ENCODE measurements at regions not wholly inside any gene's neighbourhood (a gene's known extent, or its start where the extent isn't known, plus 50 kb on each side); places are given as distances from the start of the nearest gene placed in this dataset.

DNA sequence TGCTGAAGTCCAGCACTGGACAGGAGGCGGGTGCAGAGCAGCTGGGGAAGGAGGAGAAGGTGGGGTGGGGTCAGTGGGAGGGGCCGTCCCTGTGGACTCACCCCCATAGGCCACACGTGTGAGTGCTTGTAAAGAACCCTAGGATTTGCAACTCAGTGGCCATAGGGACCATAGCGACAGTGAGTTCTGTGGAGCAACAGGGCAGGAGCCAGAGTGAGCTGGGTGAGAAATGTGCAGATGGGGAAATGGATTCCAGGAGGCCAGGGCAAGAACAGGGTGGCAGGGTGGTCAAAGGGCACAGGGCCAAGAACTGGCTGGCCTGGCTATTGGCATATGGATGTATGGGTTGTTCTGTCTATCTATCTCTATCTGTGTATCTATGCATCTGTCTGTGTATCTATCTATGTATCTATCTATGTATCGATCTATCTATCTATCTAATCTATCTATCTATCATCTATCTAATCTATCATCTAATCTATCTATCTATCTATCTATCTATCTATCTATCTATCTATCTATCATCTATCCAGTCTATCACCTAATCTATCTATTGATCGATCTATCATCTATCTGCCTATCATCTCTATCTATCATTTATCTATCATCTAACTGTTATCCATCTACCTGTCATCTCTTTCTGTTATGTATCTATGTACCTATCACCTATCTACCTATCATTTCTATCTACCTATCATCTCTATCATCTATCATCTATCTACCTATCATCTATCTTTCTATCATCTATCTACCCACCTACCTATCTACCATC is 889.0 kb downstream of the TBC1D22A start:
- DNase-seq (ENCODE audit: low read depth in 2 of 2) = no peak

GRCh38 chr22:47647720-47648119 is 885.3 kb downstream of the TBC1D22A start:
- DNase-seq (ENCODE audit: low read depth in 2 of 2) = no peak

- DNase-seq (ENCODE audit: low read depth in 2 of 2) = no peak
These were observed 884.7 kb downstream of the TBC1D22A start for GRCh38 chr22:47647181-47647580.

- no peak for DNase-seq (ENCODE audit: low read depth in 2 of 2)
These were observed 883.5 kb downstream of the TBC1D22A start for GRCh38 chr22:47645923-47646322.

DNA sequence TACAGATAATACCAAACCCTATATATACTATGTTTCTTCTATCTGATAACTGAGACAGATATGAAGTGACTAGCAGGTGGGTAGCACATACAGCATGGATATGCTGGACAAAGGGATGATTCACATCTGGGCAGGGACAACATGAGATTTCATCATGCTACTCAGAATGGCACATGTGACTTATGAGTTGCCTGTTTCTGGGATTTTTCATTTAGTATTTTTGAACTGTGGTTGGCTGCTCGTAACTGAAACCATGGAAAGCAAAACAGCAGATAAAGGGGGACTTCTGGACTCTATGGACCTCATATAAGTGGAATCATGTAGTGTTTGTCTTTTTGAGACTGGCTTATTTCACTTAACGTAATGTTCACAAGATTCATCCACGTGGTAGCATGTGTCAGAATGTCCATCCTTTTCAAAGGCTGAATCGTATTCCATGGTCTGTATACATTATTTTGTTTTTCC is 883.0 kb downstream of the TBC1D22A start:
- no peak for DNase-seq (ENCODE audit: low read depth in 2 of 2)

DNA sequence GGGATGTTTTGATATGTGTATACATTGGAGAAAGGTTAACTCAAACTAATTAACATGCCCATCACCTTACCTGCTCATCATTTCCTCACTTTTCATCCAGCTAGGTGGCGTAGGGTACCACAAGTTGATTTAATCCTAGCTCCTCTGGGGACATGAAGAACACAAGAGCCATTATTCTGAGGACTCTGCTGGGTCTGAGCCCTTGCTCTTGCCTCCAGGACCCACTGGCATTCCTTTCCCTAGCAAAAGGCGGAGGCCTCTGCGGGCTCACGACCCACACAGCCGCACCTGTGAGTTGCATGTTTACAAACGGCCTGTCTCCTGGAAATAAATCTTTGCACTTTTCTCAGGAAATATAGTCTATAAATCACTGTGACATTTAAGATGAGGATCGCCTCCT is 871.9 kb downstream of the TBC1D22A start:
- no peak for DNase-seq (ENCODE audit: low read depth in 2 of 2)

- DNase-seq (ENCODE audit: low read depth in 2 of 2) = no peak
These were observed 870.7 kb downstream of the TBC1D22A start for GRCh38 chr22:47633111-47633510.

GRCh38 chr22:47632701-47633100 is 870.3 kb downstream of the TBC1D22A start:
- no peak for DNase-seq (ENCODE audit: low read depth in 2 of 2)

DNA sequence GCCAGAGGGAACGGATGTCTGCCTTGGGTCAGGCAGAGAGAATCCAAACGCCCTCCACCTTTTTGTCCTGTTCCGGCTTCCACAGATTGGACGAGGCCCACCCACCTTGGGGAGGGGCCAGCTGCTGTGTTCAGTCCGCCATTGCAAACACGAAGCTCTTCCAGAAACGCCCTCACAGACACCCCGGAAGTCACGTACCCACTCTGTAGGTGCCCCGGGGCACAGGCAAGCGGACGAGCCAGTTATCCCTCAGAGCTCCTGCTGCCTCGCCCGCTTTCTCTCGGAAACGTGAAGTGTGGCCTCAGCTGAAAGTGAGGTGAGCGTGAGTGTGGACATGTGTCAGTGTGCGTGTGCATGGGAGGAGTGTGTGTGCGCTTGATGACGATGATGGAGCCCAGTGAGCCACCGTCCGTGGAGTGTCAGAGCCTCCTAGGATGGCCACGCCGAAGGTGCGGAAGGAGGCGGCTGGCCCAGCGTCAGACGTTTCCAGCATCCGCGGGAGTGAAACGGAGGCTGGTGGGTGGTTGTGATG is 869.2 kb downstream of the TBC1D22A start:
- DNase-seq (ENCODE audit: low read depth in 2 of 2) = no peak

- DNase-seq (ENCODE audit: low read depth in 2 of 2) = no peak
These were observed 868.5 kb downstream of the TBC1D22A start for GRCh38 chr22:47630741-47631534.

- no peak for DNase-seq (ENCODE audit: low read depth in 2 of 2)
These were observed 867.6 kb downstream of the TBC1D22A start for GRCh38 chr22:47629791-47630655.

- DNase-seq (ENCODE audit: low read depth in 2 of 2) = no peak
These were observed 866.8 kb downstream of the TBC1D22A start for GRCh38 chr22:47629273-47629711.

DNA sequence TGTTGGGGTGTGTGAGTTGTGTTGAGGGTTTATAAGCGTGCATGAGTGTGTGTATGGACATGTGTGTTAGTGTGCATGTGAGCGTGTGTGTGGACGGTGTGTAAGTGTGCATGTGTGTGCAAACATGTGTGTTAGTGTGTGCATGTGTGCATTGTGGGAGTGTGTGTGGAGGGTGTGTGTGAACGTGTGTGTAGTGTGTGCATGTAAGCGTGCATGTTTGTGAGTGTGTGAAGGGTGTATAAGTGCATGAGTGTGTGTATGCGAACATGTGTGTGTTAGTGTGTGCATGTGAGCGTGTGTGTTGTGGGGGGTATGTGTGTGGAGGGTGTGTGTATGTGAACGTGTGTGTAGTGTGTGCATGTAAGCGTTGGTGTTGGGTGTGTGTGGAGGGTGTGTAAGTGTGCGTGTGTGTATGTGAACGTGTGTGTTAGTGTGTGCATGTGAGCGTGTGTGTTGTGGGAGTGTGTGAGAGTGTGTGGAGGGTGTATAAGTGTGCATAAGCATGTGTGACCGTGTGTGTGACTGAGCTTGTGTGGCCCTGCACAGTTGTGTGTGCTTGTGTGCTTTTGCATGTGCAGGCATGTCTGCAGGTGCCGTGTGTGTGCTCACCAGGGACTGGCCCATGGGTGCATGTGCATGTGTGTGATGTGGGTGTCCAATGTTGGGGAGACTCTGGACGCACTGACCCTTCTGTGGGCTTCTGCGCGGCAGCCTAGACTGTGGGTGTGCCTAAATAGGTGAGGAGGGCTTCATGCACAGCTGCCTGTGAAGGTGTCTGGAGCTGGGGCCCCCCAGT is 866.2 kb downstream of the TBC1D22A start:
- no peak for DNase-seq (ENCODE audit: low read depth in 2 of 2)

- no peak for DNase-seq (ENCODE audit: low read depth in 2 of 2)
These were observed 865.3 kb downstream of the TBC1D22A start for GRCh38 chr22:47627556-47628253.

DNA sequence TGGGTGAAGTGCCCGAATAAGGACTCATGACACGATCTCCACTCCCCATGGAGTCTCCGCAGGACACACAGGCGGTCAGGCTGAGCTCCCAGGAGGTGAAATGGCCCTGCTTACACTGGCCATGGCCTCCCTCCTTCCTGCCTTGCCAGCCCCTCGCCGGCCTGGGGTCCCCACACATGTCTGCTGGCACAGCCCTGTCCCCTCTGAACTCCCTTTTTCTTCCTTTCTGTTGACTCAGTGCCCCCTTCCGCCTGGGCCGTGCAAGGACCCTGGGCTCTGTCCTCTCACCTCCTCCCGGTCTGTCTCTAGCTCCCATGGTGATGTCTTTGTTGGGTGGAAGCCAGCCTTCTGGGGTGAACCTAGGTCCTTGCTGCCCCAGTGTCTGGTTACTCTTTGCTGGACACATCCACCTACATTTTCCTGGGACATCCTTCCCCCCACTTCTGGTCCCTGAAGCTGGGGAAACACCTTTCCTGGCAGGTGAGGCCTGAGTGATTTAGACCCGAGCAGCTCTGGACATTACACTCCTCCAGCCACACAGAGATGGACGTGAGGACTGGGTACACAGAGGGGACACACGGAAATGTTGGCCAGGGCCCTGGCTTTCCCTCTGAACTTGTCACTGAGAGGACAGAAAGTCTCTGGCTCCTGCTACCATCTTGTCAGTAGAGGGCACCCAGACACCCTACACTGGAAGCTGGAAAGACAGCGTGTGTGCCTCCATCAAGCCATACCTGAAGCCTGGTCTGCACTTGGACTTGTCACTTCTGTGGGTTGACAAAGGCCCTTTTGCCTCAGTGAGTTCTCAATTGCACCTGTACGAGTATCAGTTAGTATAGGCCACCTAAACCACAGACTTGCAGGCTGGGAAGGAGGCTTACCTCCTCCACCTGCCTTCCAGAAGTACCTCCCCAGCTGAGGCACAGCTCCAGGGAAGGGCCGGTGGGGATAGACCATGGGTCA is 864.3 kb downstream of the TBC1D22A start:
- no peak for DNase-seq (ENCODE audit: low read depth in 2 of 2)

- no peak for DNase-seq (ENCODE audit: low read depth in 2 of 2)
These were observed 863.3 kb downstream of the TBC1D22A start for GRCh38 chr22:47625531-47626427.

- no peak for DNase-seq (ENCODE audit: low read depth in 2 of 2)
These were observed 862.5 kb downstream of the TBC1D22A start for GRCh38 chr22:47625013-47625385.
